Loucy (cell line): ENCODE measurements at regions not wholly inside any gene's neighbourhood (a gene's known extent, or its start where the extent isn't known, plus 50 kb on each side); places are given as distances from the start of the nearest gene placed in this dataset.

Source experiments
- CTCF ChIP-seq: fragments of 200-600 bp; sonication (generic); conservative IDR thresholded peaks from 2 replicates; pipeline ENCODE4 v1.5.1; 2014; ENCODE audit warnings: mild to moderate bottlenecking, antibody characterized with exemption, low read length
- EZH2phosphoT487 ChIP-seq: fragments of 200-600 bp; IDR thresholded peaks from 2 replicates; pipeline ENCODE4 v1.6.1; 2018; ENCODE audit warnings: antibody characterized with exemption, mild to moderate bottlenecking, moderate library complexity, borderline replicate concordance

DNA sequence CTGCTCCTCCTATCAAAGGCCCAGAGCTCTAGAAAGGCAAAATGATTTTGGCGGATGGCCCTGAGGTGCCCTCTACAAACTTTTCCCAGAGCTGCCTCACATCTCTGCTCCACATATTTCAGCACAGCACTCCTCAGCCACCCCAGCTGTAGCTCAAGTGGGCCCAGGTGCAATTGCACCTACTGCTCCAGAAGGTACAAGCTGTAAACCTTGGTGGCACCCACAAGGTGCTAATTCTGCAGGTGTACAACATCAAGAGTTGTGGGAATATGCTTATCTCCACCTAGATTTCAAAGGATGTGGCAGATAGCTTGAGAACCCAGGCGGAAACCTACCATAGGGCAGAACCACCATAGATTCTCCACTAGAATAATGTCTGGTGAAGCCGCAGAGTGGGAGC, 432.2 kb downstream of the TMEM232 start:
- TF ChIP-seq CTCF (no peak), EZH2phosphoT487 (no peak)
